MM.1S (cell line): ENCODE measurements at regions not wholly inside any gene's neighbourhood (a gene's known extent, or its start where the extent isn't known, plus 50 kb on each side); places are given as distances from the start of the nearest gene placed in this dataset.

Experiments
- DNase-seq: peaks from one replicate; pipeline ENCODE4 v3.0.0-alpha.2; 2015
- H2AFZ ChIP-seq: fragments of 300-600 bp; sonication (generic); 2 replicates; pipeline ENCODE4 v1.6.0; 2016; ENCODE audit warnings: antibody characterized with exemption, low read length
- H3F3A ChIP-seq: fragments of 300-600 bp; sonication (generic); 2 replicates; pipeline ENCODE4 v1.6.1; 2016; ENCODE audit warnings: mild to moderate bottlenecking, antibody characterized with exemption, low read length, moderate library complexity, mixed read lengths; ENCODE audit not compliant: insufficient read depth
- H3K27ac ChIP-seq: fragments of 300-600 bp; sonication (generic); 2 replicates; pipeline ENCODE4 v1.5.1; 2016; ENCODE audit warnings: mild to moderate bottlenecking, low read length
- H3K27me3 ChIP-seq: fragments of 300-600 bp; sonication (generic); replicated peaks from 2 replicates; pipeline ENCODE4 v1.6.0; 2016; ENCODE audit warnings: low read length; ENCODE audit not compliant: insufficient read depth
- H3K36me3 ChIP-seq: fragments of 300-600 bp; sonication (generic); replicated peaks from 2 replicates; pipeline ENCODE4 v1.6.1; 2016; ENCODE audit warnings: mild to moderate bottlenecking, low read length, mixed read lengths; ENCODE audit not compliant: insufficient read depth
- H3K4me1 ChIP-seq: fragments of 300-600 bp; sonication (generic); 2 replicates; pipeline ENCODE4 v1.6.1; 2016; ENCODE audit warnings: low read length, mixed read lengths
- H3K4me2 ChIP-seq: fragments of 300-600 bp; sonication (generic); 2 replicates; pipeline ENCODE4 v1.6.0; 2016; ENCODE audit warnings: low read depth, low read length
- H3K4me3 ChIP-seq: fragments of 300-600 bp; sonication (generic); 2 replicates; pipeline ENCODE4 v1.5.1; 2016; ENCODE audit warnings: low read length, mixed read lengths
- H3K79me2 ChIP-seq: fragments of 300-600 bp; sonication (generic); 2 replicates; pipeline ENCODE4 v1.6.1; 2016; ENCODE audit warnings: mixed run types, low read length, mixed read lengths
- H3K9ac ChIP-seq: fragments of 300-600 bp; sonication (generic); 2 replicates; pipeline ENCODE4 v1.6.1; 2016; ENCODE audit warnings: low read length, mixed read lengths
- H3K9me2 ChIP-seq: fragments of 300-600 bp; sonication (generic); replicated peaks from 2 replicates; pipeline ENCODE4 v1.6.1; 2016; ENCODE audit warnings: mild to moderate bottlenecking, low read length, mixed read lengths; ENCODE audit not compliant: insufficient read depth
- H3K9me3 ChIP-seq: fragments of 300-600 bp; sonication (generic); replicated peaks from 2 replicates; pipeline ENCODE4 v1.6.1; 2016; ENCODE audit warnings: mild to moderate bottlenecking, low read length, mixed read lengths; ENCODE audit not compliant: insufficient read depth
- H4K20me1 ChIP-seq: fragments of 300-600 bp; sonication (generic); 2 replicates; pipeline ENCODE4 v1.6.1; 2016; ENCODE audit warnings: mild to moderate bottlenecking, low read length, moderate library complexity, mixed read lengths; ENCODE audit not compliant: insufficient read depth
- EZH2 ChIP-seq: fragments of 300-600 bp; sonication (generic); optimal IDR thresholded peaks from 2 replicates; pipeline ENCODE3; 2017; ENCODE audit warnings: low read depth, mild to moderate bottlenecking, antibody characterized with exemption, low read length, mixed read lengths
- EZH2phosphoT487 ChIP-seq: fragments of 300-600 bp; sonication (generic); IDR thresholded peaks from 2 replicates; pipeline ENCODE4 v1.6.1; 2018; ENCODE audit warnings: antibody characterized with exemption, low read length
- TF ChIP-seq, protein P1 (sequence below): fragments of 300-600 bp; sonication (generic); IDR thresholded peaks from 2 replicates; pipeline ENCODE4 v1.5.1; 2016; ENCODE audit warnings: antibody characterized with exemption, low read length, mixed read lengths

GRCh38 chr4:136557396-136557795 lies 974.9 kb downstream of the PCDH18 start:
- H3K79me2 ChIP-seq = no peaks in the 10 kb centered on the region
- H3K9ac ChIP-seq = no peak overlapping the region
- no peak overlapping the region for H3K4me2 ChIP-seq
- TF ChIP-seq, protein P1, sequence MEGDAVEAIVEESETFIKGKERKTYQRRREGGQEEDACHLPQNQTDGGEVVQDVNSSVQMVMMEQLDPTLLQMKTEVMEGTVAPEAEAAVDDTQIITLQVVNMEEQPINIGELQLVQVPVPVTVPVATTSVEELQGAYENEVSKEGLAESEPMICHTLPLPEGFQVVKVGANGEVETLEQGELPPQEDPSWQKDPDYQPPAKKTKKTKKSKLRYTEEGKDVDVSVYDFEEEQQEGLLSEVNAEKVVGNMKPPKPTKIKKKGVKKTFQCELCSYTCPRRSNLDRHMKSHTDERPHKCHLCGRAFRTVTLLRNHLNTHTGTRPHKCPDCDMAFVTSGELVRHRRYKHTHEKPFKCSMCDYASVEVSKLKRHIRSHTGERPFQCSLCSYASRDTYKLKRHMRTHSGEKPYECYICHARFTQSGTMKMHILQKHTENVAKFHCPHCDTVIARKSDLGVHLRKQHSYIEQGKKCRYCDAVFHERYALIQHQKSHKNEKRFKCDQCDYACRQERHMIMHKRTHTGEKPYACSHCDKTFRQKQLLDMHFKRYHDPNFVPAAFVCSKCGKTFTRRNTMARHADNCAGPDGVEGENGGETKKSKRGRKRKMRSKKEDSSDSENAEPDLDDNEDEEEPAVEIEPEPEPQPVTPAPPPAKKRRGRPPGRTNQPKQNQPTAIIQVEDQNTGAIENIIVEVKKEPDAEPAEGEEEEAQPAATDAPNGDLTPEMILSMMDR = no peak
- no peak for TF ChIP-seq EZH2
- no peaks in the 10 kb centered on the region for H3K4me1 ChIP-seq
- DNase-seq = no peak
- H3K9me3 ChIP-seq = no peaks in the 10 kb centered on the region
- no peak overlapping the region for H3K4me3 ChIP-seq
- H3K27me3 ChIP-seq = no peaks in the 10 kb centered on the region
- no peak overlapping the region for H2AFZ ChIP-seq
- H4K20me1 ChIP-seq = no peaks in the 10 kb centered on the region
- no peaks in the 10 kb centered on the region for H3F3A ChIP-seq
- no peak overlapping the region for H3K27ac ChIP-seq
- H3K9me2 ChIP-seq = no peaks in the 10 kb centered on the region
- H3K36me3 ChIP-seq = no peaks in the 10 kb centered on the region

DNA sequence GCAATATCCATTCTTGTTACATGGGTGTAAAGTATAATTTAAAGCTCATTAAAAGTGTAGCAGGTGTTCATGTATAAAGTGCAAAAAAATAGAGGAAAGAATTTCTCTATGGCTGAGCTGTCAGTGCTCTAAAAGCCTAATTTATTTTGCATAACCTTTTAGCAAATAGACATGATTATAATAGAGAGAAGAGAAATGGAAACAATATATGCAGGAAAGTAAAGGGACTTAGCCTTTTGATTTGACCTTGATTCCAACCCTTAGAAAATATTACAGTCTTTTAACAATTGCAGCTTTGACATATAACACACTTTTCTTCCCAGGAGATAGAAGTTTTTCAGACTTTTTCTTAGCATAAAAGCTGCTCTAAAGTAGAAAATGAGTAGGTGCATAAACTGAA lies 978.3 kb downstream of the PCDH18 start:
- Histone ChIP-seq H3K9ac (no peak overlapping the region), H3K4me1 (no peaks in the 10 kb centered on the region), H3K9me3 (no peaks in the 10 kb centered on the region), H3K4me2 (no peak overlapping the region), H3K27ac (no peak overlapping the region), H3K36me3 (no peaks in the 10 kb centered on the region), H4K20me1 (no peaks in the 10 kb centered on the region), H3K4me3 (no peak overlapping the region), H3K79me2 (no peaks in the 10 kb centered on the region), H3K9me2 (no peaks in the 10 kb centered on the region), H3F3A (no peaks in the 10 kb centered on the region), H2AFZ (no peak overlapping the region), H3K27me3 (no peaks in the 10 kb centered on the region)
- TF ChIP-seq, protein P1 = no peak
- TF ChIP-seq EZH2 = no peak
- TF ChIP-seq EZH2phosphoT487 = no peak
- DNase-seq = no peak

- Histone ChIP-seq H3K9me2 (no peaks in the 10 kb centered on the region), H2AFZ (no peak overlapping the region), H3K9me3 (no peaks in the 10 kb centered on the region), H3K4me2 (no peak overlapping the region), H3K27ac (no peak overlapping the region), H4K20me1 (no peaks in the 10 kb centered on the region), H3K9ac (no peak overlapping the region), H3F3A (no peaks in the 10 kb centered on the region), H3K79me2 (no peaks in the 10 kb centered on the region), H3K4me3 (no peak overlapping the region), H3K27me3 (no peaks in the 10 kb centered on the region), H3K36me3 (no peaks in the 10 kb centered on the region), H3K4me1 (no peaks in the 10 kb centered on the region)
- no peak for DNase-seq
- TF ChIP-seq EZH2phosphoT487 = no peak
- TF ChIP-seq EZH2 = no peak
- TF ChIP-seq, protein P1 = no peak
Measured at GRCh38 chr4:136551753-136552152, 980.5 kb downstream of the PCDH18 start.
